ENCODE measurements at regions not wholly inside any gene's neighbourhood (a gene's known extent, or its start where the extent isn't known, plus 50 kb on each side); places are given as distances from the start of the nearest gene placed in this dataset.

- TF ChIP-seq ZNF407 (IDR thresholded peaks at IDR 0.05; ENCODE audit: low read depth), result no peak
- no peak for TF ChIP-seq SMC3 (conservative IDR thresholded peaks at IDR 0.05; ENCODE audit: insufficient read depth, low read depth, low read length)
- TF ChIP-seq RERE (CRISPR knock-in tag; IDR thresholded peaks at IDR 0.05; ENCODE audit: borderline replicate concordance), result no peak
- no peak for TF ChIP-seq ZNF253 (CRISPR knock-in tag; conservative IDR thresholded peaks at IDR 0.05)
Measured at GRCh38 chrX:122833230-122833629, 350.8 kb upstream of the GRIA3 start (continued).

All from K562 (cell line).